Tibial nerve (tissue), 3 donors: ENCODE measurements at regions not wholly inside any gene's neighbourhood (a gene's known extent, or its start where the extent isn't known, plus 50 kb on each side); places are given as distances from the start of the nearest gene placed in this dataset.

Experiments used
- CTCF ChIP-seq, 5 experiments: fragments of 200-600 bp in 3 of 5; fragments of 450-650 bp in 2 of 5; sonication (generic) in 3 of 5; IDR thresholded peaks; one replicate each; pipeline ENCODE4 v1.5.1; 2016 to 2019; ENCODE audit warnings: antibody characterized with exemption in 5 of 5, mild to moderate bottlenecking in 3 of 5, moderate library complexity in 2 of 5
- POLR2A ChIP-seq, 2 donors: fragments of 450-650 bp; IDR thresholded peaks; one replicate each; pipeline ENCODE4 v1.6.1; 2017; ENCODE audit warnings: antibody characterized with exemption in 2 of 2, mild to moderate bottlenecking in 2 of 2, moderate library complexity in 2 of 2

- TF ChIP-seq CTCF (IDR thresholded peaks at IDR 0.05) (no peak), POLR2A (IDR thresholded peaks at IDR 0.05) (no peak)
Measured at GRCh38 chr6:112581015-112581414, 233.9 kb downstream of the RFPL4B start.
